K562 (cell line): ENCODE measurements at regions not wholly inside any gene's neighbourhood (a gene's known extent, or its start where the extent isn't known, plus 50 kb on each side); places are given as distances from the start of the nearest gene placed in this dataset.

ENCODE experiments used
- ATAC-seq: fragments of 200-7000 bp; cut with Tn5 transposase; 3 replicates; pipeline ENCODE4 v1.9.1; 2020; ENCODE audit warnings: moderate library complexity
- BruUV-seq: library from RNA; stranded (reverse); fragments of 400-500 nt; replicated peaks from 2 replicates; lab custom pipeline; 2021; lab: Mats Ljungman, UMichigan
- CTCF ChIA-PET: fragments of 300-600 bp; formaldehyde crosslinking; extraction: SDS; loops from one replicate; lab custom pipeline; 2021; ENCODE audit warnings: low intra/inter-chr PET ratio; lab: Yijun Ruan, JAX
- POLR2A ChIA-PET: fragments of 300-600, 350-650 bp; sonication (Branson Sonifier 250); formaldehyde crosslinking; extraction: SDS; loops from one replicate; lab custom pipeline; 2021; ENCODE audit warnings: antibody characterized with exemption, inconsistent platforms; lab: Yijun Ruan, JAX
- DNase-seq, 4 experiments: peaks; one replicate each; pipeline versions ENCODE4 v3.0.0 to v3.0.0-alpha.2; 2011 to 2018; ENCODE audit warnings: low spot score in 3 of 4, mixed read lengths in 3 of 4; ENCODE audit errors: extremely low read depth in 1 of 4
- FAIRE-seq: peaks from 2 replicates; lab custom pipeline; 2011; peaks lifted over from hg19 to GRCh38; lab: Jason Lieb, UNC
- H2AFZ ChIP-seq: 2 replicates; pipeline ENCODE4 v1.6.0; 2011; ENCODE audit warnings: low read depth, low read length, control low read depth, inconsistent platforms
- H3K27ac ChIP-seq: fragments of 200-600 bp; 3 replicates; pipeline ENCODE4 v1.8.0; 2011; ENCODE audit warnings: low read depth, mild to moderate bottlenecking, control low read depth, inconsistent platforms, low read length, moderate library complexity, mixed read lengths; ENCODE audit errors: extremely low read depth
- H3K27me3 ChIP-seq, 2 experiments: fragments of 300-600 bp in 1 of 2; 2 replicates in 1 of 2; 3 replicates in 1 of 2; pipeline versions ENCODE4 v1.6.0 to v1.8.0; 2011; ENCODE audit warnings: inconsistent platforms in 2 of 2, low read length in 2 of 2, mild to moderate bottlenecking in 1 of 2, mixed read lengths in 1 of 2, moderate library complexity in 1 of 2; ENCODE audit not compliant: control insufficient read depth in 2 of 2, insufficient read depth in 2 of 2
- H3K36me3 ChIP-seq: fragments of 300-600 bp; 3 replicates; pipeline ENCODE4 v1.8.0; 2011; ENCODE audit warnings: mild to moderate bottlenecking, low read length, inconsistent platforms; ENCODE audit not compliant: control insufficient read depth, insufficient read depth
- H3K4me1 ChIP-seq, 2 experiments: fragments of 200-600 bp in 1 of 2; replicated peaks in 1 of 2; 2 replicates in 1 of 2; 3 replicates in 1 of 2; pipeline versions ENCODE4 v1.5.1 to v1.8.0; 2011; ENCODE audit warnings: inconsistent platforms in 2 of 2, low read length in 2 of 2, mild to moderate bottlenecking in 1 of 2, mixed read lengths in 1 of 2, moderate library complexity in 1 of 2; ENCODE audit not compliant: control insufficient read depth in 2 of 2, insufficient read depth in 2 of 2
- H3K4me2 ChIP-seq: 2 replicates; pipeline ENCODE4 v1.6.1; 2011; ENCODE audit warnings: low read length, control low read depth, inconsistent platforms, mixed read lengths; ENCODE audit not compliant: insufficient read depth
- H3K4me3 ChIP-seq: fragments of 200-600 bp; sonication (generic), shearing (Covaris generic); 2 replicates; pipeline ENCODE4 v1.5.1; 2016; ENCODE audit warnings: control low read depth, inconsistent platforms
- H3K79me2 ChIP-seq: fragments of 200-600 bp; 3 replicates; pipeline ENCODE4 v1.8.0; 2011; ENCODE audit warnings: low read length, inconsistent platforms; ENCODE audit not compliant: control insufficient read depth, insufficient read depth
- H3K9ac ChIP-seq, 2 experiments: 2 replicates each; pipeline versions ENCODE4 v1.6.0 to v1.6.1; 2011; ENCODE audit warnings: low read depth in 2 of 2, low read length in 2 of 2, control low read depth in 1 of 2, inconsistent platforms in 1 of 2, mild to moderate bottlenecking in 1 of 2, mixed read lengths in 1 of 2; ENCODE audit not compliant: insufficient read depth in 1 of 2
- H3K9me1 ChIP-seq: one replicate; pipeline ENCODE4 v1.6.0; 2011; ENCODE audit warnings: inconsistent platforms, mild to moderate bottlenecking, low read length, moderate library complexity; ENCODE audit not compliant: control insufficient read depth, insufficient read depth
- H3K9me3 ChIP-seq: replicated peaks from 2 replicates; pipeline ENCODE4 v1.5.1; 2011; ENCODE audit warnings: low read depth, low read length, inconsistent platforms; ENCODE audit not compliant: control insufficient read depth, insufficient read depth
- H4K20me1 ChIP-seq: replicated peaks from 2 replicates; pipeline ENCODE4 v1.6.1; 2011; ENCODE audit warnings: low read length, inconsistent platforms, mixed read lengths; ENCODE audit not compliant: control insufficient read depth, insufficient read depth
- CBFA2T2 ChIP-seq: fragments of 450-650 bp; conservative IDR thresholded peaks from 2 replicates; pipeline ENCODE4 v1.6.1; 2017; ENCODE audit warnings: mild to moderate bottlenecking
- FOXA1 ChIP-seq: fragments of 450-650 bp; IDR thresholded peaks from 2 replicates; pipeline ENCODE4 v1.6.1; 2016; ENCODE audit warnings: mild to moderate bottlenecking, borderline replicate concordance
- GABPA ChIP-seq: fragments of 200-800 bp; sonication (Bioruptor generic); conservative IDR thresholded peaks from 2 replicates; pipeline ENCODE4 v1.6.1; 2016; ENCODE audit warnings: low read depth, missing genetic modification characterization, missing compliant biosample characterization
- MNT ChIP-seq, 2 experiments: fragments of 450-650 bp; conservative IDR thresholded peaks; 2 replicates each; pipeline ENCODE4 v1.6.1; 2017; ENCODE audit warnings: mild to moderate bottlenecking in 2 of 2, moderate library complexity in 2 of 2
- NR2C1 ChIP-seq, 2 experiments: fragments of 450-650 bp; IDR thresholded peaks; 2 replicates each; pipeline ENCODE4 v1.6.1; 2017; ENCODE audit warnings: mild to moderate bottlenecking in 2 of 2, antibody characterized with exemption in 1 of 2, inconsistent platforms in 1 of 2, missing compliant biosample characterization in 1 of 2, missing genetic modification characterization in 1 of 2
- RREB1 ChIP-seq: fragments of 250-450 bp; sonication (Bioruptor Pico); IDR thresholded peaks from 2 replicates; pipeline ENCODE4 v1.4.0; 2020
- TBL1XR1 ChIP-seq, 2 experiments: IDR thresholded peaks; 2 replicates each; pipeline ENCODE4 v1.6.1; 2012; ENCODE audit warnings: improper control_type of control experiment in 2 of 2, low read length in 2 of 2, mild to moderate bottlenecking in 1 of 2
- TBP ChIP-seq: optimal IDR thresholded peaks from 2 replicates; pipeline ENCODE3; 2011; ENCODE audit warnings: low read depth, low read length, improper control_type of control experiment
- UBTF ChIP-seq, 2 experiments: IDR thresholded peaks; 2 replicates each; pipeline ENCODE4 v1.6.1; 2012; ENCODE audit warnings: improper control_type of control experiment in 2 of 2, low read depth in 2 of 2, low read length in 2 of 2, borderline replicate concordance in 1 of 2
- ZNF121 ChIP-seq: sonication (generic); formaldehyde crosslinking; conservative IDR thresholded peaks from 2 replicates; pipeline ENCODE4 v1.8.0; 2022; ENCODE audit warnings: missing genetic modification reagents
- WGBS: fragments of 100-300 bp; shearing (Covaris generic); methylation state at CpG from one replicate; pipeline ENCODE4 v1.1.6; 2016; ENCODE audit warnings: low coverage, mixed read lengths; ENCODE audit not compliant: insufficient coverage; ENCODE audit errors: missing lambda C conversion rate; 5-methylcytosine and 5-hydroxymethylcytosine counted together
- in situ Hi-C: fragments of 300-500 bp; cut with MboI; formaldehyde crosslinking; loops from 4 replicates; pipeline ENCODE4 v1.15.0; 2018; ENCODE audit warnings: inconsistent platforms, mixed read lengths
- intact Hi-C: fragments of 100-400 bp; cut with micrococcal nuclease; formaldehyde crosslinking; loops from 2 replicates; pipeline ENCODE4 v1.14.2; 2022
- TF ChIP-seq, protein P1 (sequence below): fragments of 450-650 bp; IDR thresholded peaks from 2 replicates; pipeline ENCODE4 v1.6.1; 2014; ENCODE audit warnings: low read depth, mild to moderate bottlenecking, moderate library complexity, borderline replicate concordance

DNA sequence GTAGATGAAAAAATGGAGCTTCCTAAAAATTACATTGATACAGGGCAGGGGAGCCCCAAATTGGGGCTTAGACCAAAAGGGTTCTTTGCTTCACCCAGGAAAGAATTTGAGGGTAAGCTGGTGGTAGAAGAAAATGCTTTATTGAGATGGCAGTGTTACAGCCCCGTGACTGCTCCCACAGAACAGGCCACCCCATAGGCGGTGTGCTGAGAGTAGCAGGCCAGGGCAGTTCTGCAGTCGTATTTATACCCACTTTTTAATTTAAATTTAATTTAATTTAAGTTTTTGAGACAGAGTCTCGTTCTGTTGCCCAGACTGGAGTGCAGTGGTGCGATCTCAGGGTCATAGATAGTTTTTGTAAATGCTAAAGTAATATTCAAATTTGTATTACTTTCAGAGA, 265.0 kb downstream of the CDH26 start:
- no TSS peak for BruUV-seq
- H3K4me2 ChIP-seq = no peak overlapping the region
- H3K36me3 ChIP-seq = no peaks in the 10 kb centered on the region
- H3K9me3 ChIP-seq = no peaks in the 10 kb centered on the region
- FAIRE-seq (no peak), ATAC-seq (no peak), DNase-seq (no peak)
- H4K20me1 ChIP-seq = no peaks in the 10 kb centered on the region
- ChIA-PET POLR2A (no interaction called here), CTCF (no interaction called here)
- no peak overlapping the region for H3K27ac ChIP-seq
- 0% methylated on average over 5 of the region's 5 CpGs for WGBS
- H3K4me1 ChIP-seq = no peaks in the 10 kb centered on the region
- no peaks in the 10 kb centered on the region for H3K9me1 ChIP-seq
- H3K27me3 ChIP-seq = no peaks in the 10 kb centered on the region
- H3K79me2 ChIP-seq = no peaks in the 10 kb centered on the region
- H3K4me3 ChIP-seq = no peak overlapping the region
- no peak for TF ChIP-seq FOXA1
- no peak for TF ChIP-seq GABPA (tag)
- TF ChIP-seq TBP = no peak
- no peak for TF ChIP-seq MNT (conservative IDR thresholded peaks at IDR 0.05)
- TF ChIP-seq, protein P1, sequence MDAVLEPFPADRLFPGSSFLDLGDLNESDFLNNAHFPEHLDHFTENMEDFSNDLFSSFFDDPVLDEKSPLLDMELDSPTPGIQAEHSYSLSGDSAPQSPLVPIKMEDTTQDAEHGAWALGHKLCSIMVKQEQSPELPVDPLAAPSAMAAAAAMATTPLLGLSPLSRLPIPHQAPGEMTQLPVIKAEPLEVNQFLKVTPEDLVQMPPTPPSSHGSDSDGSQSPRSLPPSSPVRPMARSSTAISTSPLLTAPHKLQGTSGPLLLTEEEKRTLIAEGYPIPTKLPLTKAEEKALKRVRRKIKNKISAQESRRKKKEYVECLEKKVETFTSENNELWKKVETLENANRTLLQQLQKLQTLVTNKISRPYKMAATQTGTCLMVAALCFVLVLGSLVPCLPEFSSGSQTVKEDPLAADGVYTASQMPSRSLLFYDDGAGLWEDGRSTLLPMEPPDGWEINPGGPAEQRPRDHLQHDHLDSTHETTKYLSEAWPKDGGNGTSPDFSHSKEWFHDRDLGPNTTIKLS = no peak
- no peak for TF ChIP-seq ZNF121 (CRISPR knock-in tag)
- no peak for TF ChIP-seq RREB1
- no peak for TF ChIP-seq NR2C1 (IDR thresholded peaks at IDR 0.05)
- no peak for TF ChIP-seq NR2C1 (tag; IDR thresholded peaks at IDR 0.05)
- TF ChIP-seq CBFA2T2 = no peak
- TF ChIP-seq UBTF (IDR thresholded peaks at IDR 0.05; ENCODE audit: borderline replicate concordance in 1 of 2, low read depth in 2 of 2, low read length in 2 of 2) = no peak
- TF ChIP-seq TBL1XR1 (IDR thresholded peaks at IDR 0.05; ENCODE audit: low read length in 2 of 2) = no peak
- in situ Hi-C loops (loop anchor here (25.0 kb wide), 1 partner anchor 1664 kb away; no protein-coding TSS in a partner anchor), intact Hi-C loops (no loop called here)
- no peak overlapping the region for H3K9ac ChIP-seq
- H2AFZ ChIP-seq = no peak overlapping the region
